Middle frontal gyrus (tissue), 1 donor: ENCODE measurements at regions not wholly inside any gene's neighbourhood (a gene's known extent, or its start where the extent isn't known, plus 50 kb on each side); places are given as distances from the start of the nearest gene placed in this dataset.
"Not testable (repeated sequence)": the region's sequence is repeated elsewhere in the genome, so short reads cannot be mapped to it uniquely, and the experiment has no call there.

Experiments
- DNase-seq: peaks from one replicate; pipeline ENCODE4 v3.0.0-alpha.2; 2015; ENCODE audit warnings: low spot score; ENCODE audit errors: extremely low spot score

DNA sequence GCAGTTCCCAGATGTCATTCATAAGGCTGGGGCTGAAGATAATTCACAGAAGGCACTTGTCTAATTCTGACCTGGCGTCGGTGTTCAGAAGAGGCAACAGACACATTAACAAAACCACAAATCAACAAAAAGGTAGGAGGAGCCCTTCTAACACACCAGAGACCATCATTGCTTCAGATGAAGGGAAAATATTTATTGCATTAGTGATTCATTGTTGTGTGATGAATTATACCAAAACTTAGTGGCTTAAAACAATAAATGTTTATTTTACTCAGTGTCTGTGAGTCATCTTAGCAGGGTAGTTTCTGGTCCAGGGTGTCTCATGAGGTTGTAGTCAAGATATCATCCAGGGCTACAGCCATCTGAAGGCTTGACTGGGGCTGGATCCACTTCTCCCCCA lies 91.3 kb upstream of the KIF2A start:
- no peak for DNase-seq

DNA sequence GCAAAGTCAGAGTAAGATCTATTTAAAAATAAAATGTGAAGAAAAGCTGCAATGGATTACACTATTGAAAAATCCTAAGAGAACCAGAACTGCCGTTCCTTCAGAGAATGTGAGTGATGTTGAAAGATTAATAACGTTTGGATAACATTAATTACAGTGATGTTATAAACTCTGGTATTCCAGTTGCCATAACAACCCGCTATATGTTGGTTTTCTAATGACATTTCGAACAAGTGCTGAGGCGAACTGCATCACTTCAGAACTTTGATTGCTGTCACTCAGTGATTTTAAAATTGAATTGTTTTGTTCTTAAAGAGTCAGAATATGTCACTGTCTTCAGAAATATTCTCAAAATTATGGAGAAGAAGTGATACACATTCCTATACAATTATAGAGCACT lies 89.4 kb upstream of the KIF2A start:
- not testable (repeated sequence) for DNase-seq

- DNase-seq, result not testable (repeated sequence)
Observed at GRCh38 chr5:62217095-62217494, 88.9 kb upstream of the KIF2A start.

DNA sequence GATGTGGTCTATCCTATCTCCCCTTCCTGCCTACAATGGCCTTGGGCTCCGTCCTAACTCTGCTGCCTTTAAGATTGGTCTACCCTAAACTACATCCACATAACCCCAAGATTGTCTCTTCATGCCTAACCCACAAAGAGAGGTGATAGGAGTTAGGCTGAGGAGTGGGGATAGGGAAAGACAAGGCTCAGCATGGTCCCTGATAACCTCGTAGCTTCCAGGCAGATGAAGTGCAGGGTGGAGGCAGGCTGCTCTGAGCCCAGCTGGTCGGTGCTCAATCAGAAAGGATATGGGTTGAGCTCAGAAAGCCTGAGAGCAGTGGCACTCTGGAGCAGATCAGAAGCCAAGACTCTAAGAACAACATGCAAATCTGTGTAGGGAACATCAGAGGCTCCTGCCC lies 87.1 kb upstream of the KIF2A start:
- DNase-seq, result not testable (repeated sequence)

GRCh38 chr5:62221881-62222280 lies 84.1 kb upstream of the KIF2A start:
- not testable (repeated sequence) for DNase-seq

GRCh38 chr5:62222305-62222704 lies 83.7 kb upstream of the KIF2A start:
- DNase-seq, result not testable (repeated sequence)

- not testable (repeated sequence) for DNase-seq
Observed at GRCh38 chr5:62223312-62223670, 82.7 kb upstream of the KIF2A start.

DNA sequence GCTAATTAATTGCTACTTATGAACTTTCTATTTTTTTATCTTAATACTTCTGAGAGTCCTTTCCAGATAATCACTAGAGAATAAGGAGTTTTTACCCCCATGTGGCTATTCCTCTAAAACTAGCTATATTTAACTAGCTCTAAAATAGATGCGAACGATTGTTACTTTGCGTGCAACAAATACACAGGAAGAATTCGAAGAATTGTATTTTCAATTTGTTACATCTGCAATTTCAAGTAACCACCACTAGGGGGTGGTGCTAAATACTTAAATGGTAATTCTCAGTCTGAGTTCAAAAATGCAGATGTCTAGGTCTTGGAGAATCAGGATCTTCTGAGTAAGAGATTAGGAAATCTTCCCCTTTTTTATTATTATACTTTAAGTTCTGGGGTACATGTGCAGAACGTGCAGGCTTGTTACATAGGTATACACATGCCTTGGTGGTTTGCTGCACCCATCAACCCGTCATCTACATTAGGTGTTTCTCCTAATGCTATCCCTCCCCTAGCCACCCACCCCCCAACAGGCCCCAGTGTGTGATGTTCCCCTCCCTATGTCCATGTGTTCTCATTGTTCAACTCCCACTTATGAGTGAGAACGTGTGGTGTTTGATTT lies 80.9 kb upstream of the KIF2A start:
- DNase-seq, result not testable (repeated sequence)

DNA sequence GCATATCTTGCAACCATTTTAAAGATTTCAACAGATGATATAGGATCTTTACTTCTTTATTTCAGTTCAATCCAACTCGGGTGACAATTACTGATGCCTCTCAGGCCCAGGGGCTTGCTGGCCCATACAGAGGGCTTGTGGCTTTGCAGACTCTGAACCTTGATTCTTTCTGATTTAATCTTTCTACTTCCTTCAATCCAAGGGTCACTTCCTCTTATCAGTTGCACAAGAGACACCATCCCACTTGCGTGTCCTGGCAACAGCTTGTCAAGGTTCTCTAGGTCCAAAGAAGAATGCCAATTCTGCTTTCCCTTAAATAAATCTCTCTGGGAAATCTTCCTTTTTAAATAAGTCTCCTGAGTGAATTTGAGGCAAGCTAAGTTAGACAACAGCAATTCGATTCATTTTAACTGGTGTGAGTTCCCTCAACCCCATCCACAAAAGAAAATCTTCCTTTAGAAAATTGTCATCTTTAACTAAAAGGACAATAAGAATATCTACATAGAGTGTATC lies 75.1 kb upstream of the KIF2A start:
- DNase-seq, result not testable (repeated sequence)

DNA sequence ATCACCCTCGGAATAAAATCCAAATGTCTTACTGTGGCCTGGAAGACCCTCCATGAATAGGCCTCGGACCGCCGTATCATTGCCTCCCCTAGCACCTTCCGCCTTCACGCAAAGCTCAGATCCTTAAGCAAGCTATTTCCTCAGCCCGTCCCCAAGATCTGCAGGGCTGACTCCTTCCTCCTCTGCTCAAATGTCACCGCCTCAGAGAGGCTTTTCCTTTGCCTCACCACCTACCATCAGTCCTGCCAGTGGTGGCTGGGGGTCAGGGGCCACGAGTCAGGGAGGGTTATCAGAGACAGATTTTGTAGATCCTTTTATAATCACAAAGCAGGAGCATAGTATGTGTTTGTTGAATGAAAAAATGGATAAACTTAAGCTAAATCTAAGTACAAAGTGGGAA lies 74.4 kb upstream of the KIF2A start:
- DNase-seq, result no peak

- not testable (repeated sequence) for DNase-seq
Observed at GRCh38 chr5:62232218-62232617, 73.8 kb upstream of the KIF2A start.

DNA sequence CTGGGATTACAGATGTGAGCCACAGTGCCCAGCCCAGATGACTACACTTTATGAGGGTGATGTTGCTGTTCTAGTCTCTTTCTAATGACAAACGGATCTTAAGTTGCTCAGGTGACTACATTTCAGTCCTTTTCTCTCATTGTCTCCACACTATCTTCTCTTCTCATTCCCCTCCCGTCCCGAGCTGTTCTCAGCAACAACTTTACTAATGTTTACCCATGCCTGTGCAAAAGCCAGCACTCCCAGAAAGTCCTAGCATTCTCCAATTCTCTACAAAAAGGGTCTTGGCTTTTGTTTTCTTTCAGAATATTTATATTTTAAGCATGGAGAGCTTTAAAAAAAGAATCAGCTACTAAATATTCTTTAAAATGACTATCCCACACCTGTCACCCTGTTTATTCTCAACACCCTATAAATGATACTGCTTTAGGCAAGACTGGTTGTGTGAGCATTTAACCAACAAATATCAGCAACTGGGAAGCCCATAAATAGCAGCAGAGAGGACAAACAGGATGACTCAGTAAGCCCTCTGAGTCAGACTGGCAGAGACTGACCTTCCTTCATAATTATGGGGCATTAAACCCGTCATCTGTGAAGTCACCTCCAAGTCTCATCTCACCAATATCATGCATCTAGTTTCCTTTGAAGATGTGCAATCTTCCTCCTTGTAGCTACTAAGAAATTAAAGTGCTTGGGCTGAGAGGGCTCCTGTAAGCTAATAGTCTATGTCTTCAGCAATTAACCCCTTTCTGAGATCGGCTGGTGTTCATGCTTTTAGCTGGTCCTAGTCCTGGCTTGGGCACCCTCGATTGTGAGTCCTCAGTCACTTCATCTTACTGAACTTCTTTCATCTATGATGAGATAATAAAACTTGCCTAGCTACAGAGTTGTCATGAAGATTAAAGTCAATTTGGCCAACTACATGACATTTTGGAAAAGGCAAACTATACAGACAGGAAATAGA lies 72.6 kb upstream of the KIF2A start:
- DNase-seq, result not testable (repeated sequence)

- DNase-seq, result not testable (repeated sequence)
Observed at GRCh38 chr5:62236593-62236992, 69.4 kb upstream of the KIF2A start.

- DNase-seq, result not testable (repeated sequence)
Observed at GRCh38 chr5:62237944-62238343, 68.1 kb upstream of the KIF2A start.

DNA sequence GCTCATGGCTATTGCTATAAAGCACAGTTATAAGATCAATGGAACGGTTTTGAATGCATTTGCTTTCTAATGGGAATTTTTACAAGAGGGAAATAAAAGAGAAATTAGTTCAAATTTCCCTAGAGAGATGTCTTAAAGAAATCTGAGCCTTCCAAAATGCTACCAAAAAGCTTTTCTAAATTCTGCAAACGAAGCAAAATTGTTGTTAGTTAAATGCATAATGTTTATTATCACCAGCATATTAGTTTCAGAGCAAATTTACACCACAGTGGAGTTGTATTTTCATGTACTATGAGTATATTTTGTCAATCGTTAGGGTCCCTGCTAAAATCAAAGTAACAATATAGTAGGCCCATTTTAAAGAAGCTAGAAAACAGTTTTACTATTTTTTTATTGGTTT lies 67.4 kb upstream of the KIF2A start:
- DNase-seq, result not testable (repeated sequence)

DNA sequence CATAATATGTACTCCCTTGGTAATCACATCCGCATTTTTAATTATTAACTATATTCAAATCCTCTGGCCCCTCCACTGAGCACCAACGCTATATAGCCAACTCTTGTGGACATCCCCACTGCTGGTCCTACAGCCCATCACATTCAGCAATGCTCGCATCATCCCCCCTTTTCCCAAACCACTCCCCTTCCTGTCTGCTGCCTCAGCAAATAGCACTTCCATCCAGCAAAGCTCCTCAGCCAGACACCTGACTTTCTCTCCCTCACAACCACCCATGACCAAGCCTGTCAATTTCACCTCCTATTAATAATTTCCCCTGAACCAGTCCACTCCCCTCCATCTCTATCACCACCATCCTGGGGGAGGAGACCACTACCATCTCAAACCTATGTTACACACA lies 65.5 kb upstream of the KIF2A start:
- not testable (repeated sequence) for DNase-seq

DNA sequence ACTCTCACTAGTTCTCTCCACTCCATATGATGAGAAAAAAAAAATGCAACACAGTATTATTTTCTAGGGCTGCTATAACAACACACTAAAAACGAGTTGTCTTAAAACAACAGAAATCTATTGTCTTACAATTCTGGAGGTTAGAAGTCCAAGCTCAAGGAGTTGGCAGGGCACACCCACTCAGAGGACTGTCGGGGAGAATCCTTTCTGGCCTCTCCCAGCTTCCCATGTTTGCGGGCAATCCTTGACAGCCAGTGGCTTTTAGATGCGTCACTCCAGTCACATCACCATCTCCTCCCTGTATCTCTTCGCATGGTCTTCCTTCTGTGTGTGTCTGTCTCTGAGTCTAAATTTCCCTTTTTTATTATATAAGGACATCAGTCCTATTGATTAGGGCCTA lies 64.0 kb upstream of the KIF2A start:
- not testable (repeated sequence) for DNase-seq

- not testable (repeated sequence) for DNase-seq
Observed at GRCh38 chr5:62243046-62243445, 63.0 kb upstream of the KIF2A start.

DNA sequence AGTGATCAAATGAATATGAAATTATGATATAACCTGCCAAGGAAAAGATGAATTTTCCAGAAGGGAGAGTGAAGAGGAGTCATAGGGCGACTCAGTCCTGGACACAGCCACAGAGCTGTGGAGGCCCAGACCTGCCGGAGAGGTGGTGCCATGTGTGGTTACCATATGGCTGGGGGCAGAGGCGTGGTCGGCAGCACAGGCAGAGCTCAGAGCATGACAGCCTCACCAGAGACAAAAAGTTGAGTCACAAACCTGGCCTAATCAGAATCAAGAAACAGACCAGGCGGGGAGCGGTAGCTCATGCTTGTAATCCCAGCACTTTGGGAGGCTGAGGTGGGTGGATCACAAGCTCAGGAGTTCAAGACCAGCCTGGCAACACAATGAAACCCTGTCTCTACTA lies 57.8 kb upstream of the KIF2A start:
- not testable (repeated sequence) for DNase-seq

DNA sequence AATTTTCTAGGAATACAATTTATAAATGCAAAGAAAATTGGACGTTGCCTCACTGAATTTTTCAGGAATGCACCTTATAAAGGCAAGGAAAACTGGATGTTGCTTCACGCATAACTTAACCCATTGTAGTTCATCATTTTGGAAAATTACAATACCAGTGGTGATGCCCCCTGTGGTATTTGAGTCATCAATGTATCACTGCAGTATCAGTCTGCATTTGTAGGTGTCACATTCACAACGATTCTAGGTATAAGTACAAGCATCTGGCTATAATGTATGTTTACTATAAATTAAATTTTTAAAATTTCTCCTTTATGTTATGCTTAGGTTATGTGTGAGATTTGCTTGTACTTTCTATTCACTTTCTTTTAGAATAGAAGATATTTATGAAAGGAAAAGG lies 55.9 kb upstream of the KIF2A start:
- DNase-seq, result not testable (repeated sequence)

GRCh38 chr5:62250919-62251318 lies 55.1 kb upstream of the KIF2A start:
- DNase-seq, result not testable (repeated sequence)

GRCh38 chr5:62252519-62252918 lies 53.5 kb upstream of the KIF2A start:
- DNase-seq, result not testable (repeated sequence)
